Liver (tissue), 8 donors: ENCODE measurements at regions not wholly inside any gene's neighbourhood (a gene's known extent, or its start where the extent isn't known, plus 50 kb on each side); places are given as distances from the start of the nearest gene placed in this dataset.

ENCODE experiments used
- DNase-seq: peaks from one replicate; pipeline ENCODE4 v3.0.0-alpha.2; 2017; ENCODE audit warnings: low spot score
- H3K27ac ChIP-seq, 2 donors: one replicate each; pipeline ENCODE4 v1.7.0; 2013; ENCODE audit warnings: inconsistent platforms in 2 of 2, low read length in 2 of 2, control low read depth in 1 of 2, low read depth in 1 of 2, mild to moderate bottlenecking in 1 of 2
- H3K27me3 ChIP-seq, 4 donors: one replicate each; pipeline versions ENCODE4 v1.6.1 to v1.7.0; 2013; ENCODE audit warnings: low read length in 3 of 4, inconsistent platforms in 1 of 4, mild to moderate bottlenecking in 1 of 4, moderate library complexity in 1 of 4; ENCODE audit not compliant: control insufficient read depth in 4 of 4, insufficient read depth in 4 of 4
- H3K36me3 ChIP-seq, 4 donors: one replicate each; pipeline versions ENCODE4 v1.6.1 to v1.7.0; 2013; ENCODE audit warnings: low read length in 3 of 4, mild to moderate bottlenecking in 3 of 4, low read depth in 1 of 4, moderate library complexity in 1 of 4; ENCODE audit not compliant: control insufficient read depth in 4 of 4, insufficient read depth in 3 of 4
- H3K4me1 ChIP-seq, 4 donors: one replicate each; pipeline versions ENCODE4 v1.6.1 to v1.7.0; 2013; ENCODE audit warnings: low read length in 3 of 4, mild to moderate bottlenecking in 3 of 4, moderate library complexity in 1 of 4; ENCODE audit not compliant: control insufficient read depth in 4 of 4, insufficient read depth in 4 of 4
- H3K4me3 ChIP-seq, 3 donors: one replicate each; pipeline versions ENCODE4 v1.6.1 to v1.7.0; 2013; ENCODE audit warnings: low read length in 3 of 3, control low read depth in 1 of 3, low read depth in 1 of 3, mild to moderate bottlenecking in 1 of 3
- H3K9ac ChIP-seq, 2 donors: one replicate each; pipeline ENCODE4 v1.7.0; 2013; ENCODE audit warnings: low read length in 2 of 2, mild to moderate bottlenecking in 2 of 2, moderate library complexity in 2 of 2, control low read depth in 1 of 2, low read depth in 1 of 2
- H3K9me3 ChIP-seq, 4 donors: one replicate each; pipeline versions ENCODE4 v1.6.1 to v1.7.0; 2013; ENCODE audit warnings: low read length in 3 of 4; ENCODE audit not compliant: control insufficient read depth in 4 of 4
- ATF3 ChIP-seq: IDR thresholded peaks from 2 replicates; pipeline ENCODE4 v1.6.1; 2016; ENCODE audit warnings: antibody characterized with exemption
- CTCF ChIP-seq: fragments of 150-350 bp; IDR thresholded peaks from 2 replicates; pipeline ENCODE4 v1.5.1; 2017; ENCODE audit warnings: improper control_type of control experiment, low read depth, low read length; ENCODE audit not compliant: missing input control
- EGR1 ChIP-seq, 2 donors: IDR thresholded peaks; 2 replicates each; pipeline ENCODE4 v1.6.1; 2016 to 2018; ENCODE audit warnings: antibody characterized with exemption in 2 of 2, low read depth in 2 of 2
- FOXA1 ChIP-seq: IDR thresholded peaks from 2 replicates; pipeline ENCODE4 v1.6.1; 2016; ENCODE audit warnings: antibody characterized with exemption
- FOXA2 ChIP-seq: IDR thresholded peaks from 2 replicates; pipeline ENCODE4 v1.6.1; 2016; ENCODE audit warnings: antibody characterized with exemption
- GABPA ChIP-seq, 2 donors: IDR thresholded peaks in 1 of 2; conservative IDR thresholded peaks in 1 of 2; 2 replicates each; pipeline ENCODE4 v1.6.1; 2016; ENCODE audit warnings: antibody characterized with exemption in 2 of 2, mild to moderate bottlenecking in 1 of 2, moderate library complexity in 1 of 2
- HNF4A ChIP-seq, 2 donors: conservative IDR thresholded peaks; 2 replicates each; pipeline ENCODE4 v1.6.1; 2016; ENCODE audit warnings: antibody characterized with exemption in 2 of 2, mild to moderate bottlenecking in 2 of 2
- HNF4G ChIP-seq: IDR thresholded peaks from 2 replicates; pipeline ENCODE4 v1.6.1; 2016; ENCODE audit warnings: antibody characterized with exemption
- JUND ChIP-seq, 2 donors: IDR thresholded peaks; 2 replicates each; pipeline ENCODE4 v1.6.1; 2016; ENCODE audit warnings: antibody characterized with exemption in 2 of 2
- NR2F2 ChIP-seq: IDR thresholded peaks from 2 replicates; pipeline ENCODE4 v1.6.1; 2016; ENCODE audit warnings: antibody characterized with exemption
- RAD21 ChIP-seq, 2 donors: IDR thresholded peaks; 2 replicates each; pipeline ENCODE4 v1.6.1; 2016; ENCODE audit warnings: antibody characterized with exemption in 2 of 2, mild to moderate bottlenecking in 2 of 2
- REST ChIP-seq: IDR thresholded peaks from 2 replicates; pipeline ENCODE4 v1.6.1; 2016; ENCODE audit warnings: antibody characterized with exemption, mild to moderate bottlenecking
- RXRA ChIP-seq, 2 donors: IDR thresholded peaks; 2 replicates each; pipeline ENCODE4 v1.6.1; 2017 to 2018; ENCODE audit warnings: antibody characterized with exemption in 2 of 2, mild to moderate bottlenecking in 1 of 2
- SP1 ChIP-seq: IDR thresholded peaks from 2 replicates; pipeline ENCODE4 v1.6.1; 2018; ENCODE audit warnings: antibody characterized with exemption, mild to moderate bottlenecking
- TAF1 ChIP-seq: conservative IDR thresholded peaks from 2 replicates; pipeline ENCODE4 v1.6.1; 2016; ENCODE audit warnings: antibody characterized with exemption, mild to moderate bottlenecking
- YY1 ChIP-seq: IDR thresholded peaks from 2 replicates; pipeline ENCODE4 v1.6.1; 2016; ENCODE audit warnings: antibody characterized with exemption, mild to moderate bottlenecking
- ZBTB33 ChIP-seq: IDR thresholded peaks from 2 replicates; pipeline ENCODE4 v1.6.1; 2016; ENCODE audit warnings: antibody characterized with exemption
- WGBS: extraction: QIAGEN DNeasy Blood & Tissue Kit; methylation state at CpG from one replicate; pipeline ENCODE4 v1.1.7; 2013; 5-methylcytosine and 5-hydroxymethylcytosine counted together
- donor health status: healthy.
- donor health status: healthy.
- donor health status: healthy.
- donor health status: healthy.
- donor health status: healthy.

- no peak overlapping the region for H3K27ac ChIP-seq
- TF ChIP-seq HNF4G (no peak), TAF1 (no peak), RAD21 (IDR thresholded peaks at IDR 0.05) (no peak), NR2F2 (no peak), HNF4A (conservative IDR thresholded peaks at IDR 0.05) (no peak), YY1 (no peak), JUND (IDR thresholded peaks at IDR 0.05) (no peak), SP1 (no peak), ZBTB33 (no peak), RXRA (IDR thresholded peaks at IDR 0.05) (no peak), ATF3 (no peak), REST (no peak)
- H3K9me3 ChIP-seq, result no peaks in the 10 kb centered on the region
- no peak for DNase-seq
- H3K36me3 ChIP-seq, result no peaks in the 10 kb centered on the region
- no peak overlapping the region for H3K9ac ChIP-seq
- H3K4me1 ChIP-seq, result no peaks in the 10 kb centered on the region
- WGBS, result 81% methylated on average over 6 of the region's 6 CpGs
- H3K27me3 ChIP-seq, result no peaks in the 10 kb centered on the region
- no peak overlapping the region for H3K4me3 ChIP-seq
Observed at GRCh38 chr4:187135878-187136277, 412.2 kb upstream of the FAT1 start.

- Histone ChIP-seq H3K4me1 (no peaks in the 10 kb centered on the region), H3K36me3 (no peaks in the 10 kb centered on the region), H3K27ac (no peak overlapping the region), H3K27me3 (no peaks in the 10 kb centered on the region), H3K9ac (no peak overlapping the region), H3K9me3 (no peaks in the 10 kb centered on the region), H3K4me3 (no peak overlapping the region)
- DNase-seq, result no peak
- WGBS, result 75% methylated on average over 4 of the region's 4 CpGs
- TF ChIP-seq HNF4A (conservative IDR thresholded peaks at IDR 0.05) (no peak), EGR1 (IDR thresholded peaks at IDR 0.05; ENCODE audit: low read depth in 2 of 2) (no peak), RAD21 (IDR thresholded peaks at IDR 0.05) (no peak), CTCF (no peak), NR2F2 (no peak), REST (no peak), ZBTB33 (no peak), YY1 (no peak), TAF1 (no peak), FOXA2 (no peak), HNF4G (no peak), RXRA (IDR thresholded peaks at IDR 0.05) (no peak), JUND (IDR thresholded peaks at IDR 0.05) (no peak), FOXA1 (no peak), SP1 (no peak), GABPA (IDR thresholded peaks at IDR 0.05 in 1 of 2, conservative IDR thresholded peaks at IDR 0.05 in 1 of 2) (no peak)
Observed at GRCh38 chr4:187139141-187139540, 415.5 kb upstream of the FAT1 start.
